ENCODE measurements at regions not wholly inside any gene's neighbourhood (a gene's known extent, or its start where the extent isn't known, plus 50 kb on each side); places are given as distances from the start of the nearest gene placed in this dataset.

- no peak for DNase-seq (ENCODE audit: low read depth)
These were observed 161.9 kb downstream of the CAPZA3 start for GRCh38 chr12:18899678-18900317.

GRCh38 chr12:18905134-18905533 lies 167.2 kb downstream of the CAPZA3 start:
- DNase-seq (ENCODE audit: low read depth), result no peak

GRCh38 chr12:18906395-18906794 lies 168.5 kb downstream of the CAPZA3 start:
- no peak for DNase-seq (ENCODE audit: low read depth)

DNA sequence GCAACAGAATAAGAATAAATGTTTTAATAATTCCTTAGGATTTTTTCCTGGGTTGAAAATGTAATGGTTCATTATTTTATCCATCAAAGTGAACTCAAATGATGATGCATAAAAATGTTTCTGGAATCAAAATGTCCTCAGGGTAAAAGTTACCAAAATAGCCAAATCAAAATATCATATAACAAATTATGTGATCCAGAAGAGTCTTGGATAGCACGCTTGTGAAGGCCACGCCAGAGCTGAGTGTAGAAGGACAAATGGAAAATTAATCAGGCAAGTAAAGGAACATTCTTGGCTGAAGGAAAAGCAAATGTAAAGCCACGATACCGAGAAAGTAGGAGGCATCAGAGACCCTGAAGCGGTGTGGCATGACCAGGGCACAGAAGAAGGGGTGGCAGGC lies 169.2 kb downstream of the CAPZA3 start:
- DNase-seq (ENCODE audit: low read depth), result no peak

GRCh38 chr12:18907728-18908127 lies 169.8 kb downstream of the CAPZA3 start:
- DNase-seq (ENCODE audit: low read depth), result no peak

GRCh38 chr12:18908191-18908590 lies 170.3 kb downstream of the CAPZA3 start:
- no peak for DNase-seq (ENCODE audit: low read depth)

DNA sequence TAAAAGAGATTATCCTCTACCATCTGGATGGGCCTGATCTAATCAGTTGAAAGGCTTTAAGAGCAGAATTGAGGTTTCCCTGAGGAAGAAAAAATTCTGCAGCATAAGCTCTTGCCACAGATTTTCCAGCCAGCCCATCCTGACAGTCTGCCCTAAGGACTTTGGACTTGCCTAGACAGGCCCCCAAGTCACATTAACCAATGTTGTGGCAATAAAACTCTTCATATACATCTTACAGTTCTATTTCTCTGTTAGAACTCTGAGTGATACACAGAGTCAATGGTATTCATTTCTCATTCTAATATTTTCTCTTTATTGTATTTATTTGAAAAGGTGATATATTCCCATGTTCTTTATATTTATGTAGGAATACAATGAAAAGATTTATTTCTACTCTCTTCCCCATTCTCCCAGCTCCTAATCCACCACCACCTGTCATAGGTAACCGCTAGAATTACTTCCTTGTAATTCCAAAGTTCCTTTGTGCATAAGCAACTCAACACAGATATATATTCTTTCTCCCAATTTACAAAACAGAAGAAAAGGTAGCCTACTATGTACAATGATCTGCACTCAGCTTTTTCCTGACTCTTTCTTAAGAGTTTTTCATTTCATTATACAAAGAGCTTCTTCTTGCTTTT lies 182.1 kb downstream of the CAPZA3 start:
- no peak for DNase-seq (ENCODE audit: low read depth)

GRCh38 chr12:18922851-18923250 lies 184.9 kb downstream of the CAPZA3 start:
- DNase-seq (ENCODE audit: low read depth), result no peak

DNA sequence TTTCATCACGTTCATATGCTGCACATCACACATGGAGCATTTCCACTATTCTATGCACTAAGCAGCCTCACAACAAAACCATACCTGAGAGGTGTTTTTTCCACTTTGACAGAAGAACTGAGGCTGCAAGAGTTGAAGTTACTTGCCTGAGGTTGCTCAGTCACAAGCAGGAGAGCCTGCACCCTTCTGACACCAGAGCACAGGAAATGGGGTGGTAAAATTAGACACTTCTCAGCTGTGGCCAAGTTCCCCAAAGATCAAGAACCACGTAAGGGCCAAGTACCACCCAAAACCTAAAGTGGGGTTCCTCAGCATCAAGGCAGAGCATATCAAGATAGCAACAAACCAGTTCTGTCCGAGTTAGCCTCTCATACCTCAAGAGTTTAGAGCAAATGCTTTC lies 185.8 kb downstream of the CAPZA3 start:
- DNase-seq (ENCODE audit: low read depth), result no peak

GRCh38 chr12:18926188-18926587 lies 188.3 kb downstream of the CAPZA3 start:
- no peak for DNase-seq (ENCODE audit: low read depth)

DNA sequence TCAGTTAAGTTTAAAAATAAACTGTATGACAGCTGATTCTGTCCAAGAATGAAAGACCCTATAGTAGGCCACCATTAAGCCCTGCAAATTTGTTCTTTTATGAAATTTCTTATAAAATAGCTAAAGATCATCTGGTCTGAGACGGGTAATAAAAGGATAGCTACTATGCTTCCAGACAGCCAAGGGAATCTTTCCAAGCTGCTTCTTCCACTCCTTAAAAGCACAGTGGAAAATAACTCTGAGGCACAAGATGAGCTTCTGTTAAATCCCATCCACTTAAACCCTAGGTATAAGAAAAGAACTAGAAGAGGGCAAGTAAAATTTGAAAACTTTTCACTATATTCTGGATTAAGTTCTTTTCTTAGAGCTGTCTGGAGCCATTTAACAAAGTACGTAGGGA lies 194.3 kb downstream of the CAPZA3 start:
- DNase-seq (ENCODE audit: low read depth), result no peak

DNA sequence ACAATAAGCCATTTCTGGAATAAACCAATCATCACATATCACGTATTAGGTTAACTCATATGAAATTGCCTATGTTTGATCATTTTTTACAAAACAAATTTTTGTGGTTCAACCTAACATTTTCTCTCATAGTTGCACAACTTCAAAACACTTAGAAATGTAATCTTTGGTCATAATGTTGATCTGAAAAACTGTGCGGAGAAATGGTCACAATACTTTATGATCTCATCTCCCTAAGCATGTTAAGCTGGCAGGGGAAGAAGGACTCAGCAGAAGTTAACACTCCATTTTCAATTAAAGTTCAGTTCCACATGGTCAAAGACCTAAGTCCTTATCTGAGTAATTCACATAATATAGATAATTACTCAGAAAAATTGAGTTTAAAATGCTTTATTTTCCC lies 194.8 kb downstream of the CAPZA3 start:
- no peak for DNase-seq (ENCODE audit: low read depth)

- no peak for DNase-seq (ENCODE audit: low read depth)
These were observed 194.1 kb upstream of the PLEKHA5 start for GRCh38 chr12:18935371-18935965.

GRCh38 chr12:18939051-18939450 lies 190.5 kb upstream of the PLEKHA5 start:
- DNase-seq (ENCODE audit: low read depth), result no peak

DNA sequence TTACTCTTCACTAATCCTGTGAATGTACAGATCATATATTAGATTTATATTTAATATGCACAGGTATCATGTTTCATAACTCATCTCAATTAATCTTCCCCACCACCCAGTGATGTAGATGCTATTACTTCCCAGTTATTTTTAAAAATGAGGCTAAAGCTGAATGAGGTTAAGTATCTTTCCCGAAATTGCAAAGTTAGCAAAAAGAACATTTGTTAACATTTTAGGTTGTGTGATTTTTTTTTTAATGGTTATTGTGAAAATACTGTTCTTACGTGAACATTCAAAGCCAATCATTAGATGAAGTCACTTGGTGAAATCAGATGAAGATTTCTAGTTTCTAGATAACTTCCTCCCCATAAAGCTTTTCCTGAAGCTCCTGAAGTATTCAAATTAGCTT lies 186.9 kb upstream of the PLEKHA5 start:
- DNase-seq (ENCODE audit: low read depth), result no peak

GRCh38 chr12:18943200-18943599 lies 186.3 kb upstream of the PLEKHA5 start:
- no peak for DNase-seq (ENCODE audit: low read depth)

DNA sequence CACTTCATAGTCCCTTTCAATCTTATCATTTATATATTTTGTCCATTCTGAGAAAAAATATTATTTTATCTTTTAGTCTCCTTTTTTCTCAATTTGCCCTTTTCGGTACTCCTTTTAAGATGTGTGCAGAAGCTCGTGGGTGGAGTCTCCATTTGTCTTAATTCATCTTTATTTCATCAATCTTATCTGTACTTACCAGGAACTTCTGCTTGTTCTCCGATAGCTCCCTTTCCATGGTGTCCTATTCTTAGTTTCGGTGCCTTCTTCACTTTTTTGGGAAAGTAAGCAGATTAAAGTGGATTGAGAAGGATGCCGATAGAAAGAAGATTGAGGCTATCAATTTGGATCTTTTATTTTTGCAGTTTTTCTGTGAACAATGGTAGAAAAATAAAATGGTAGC lies 183.4 kb upstream of the PLEKHA5 start:
- no peak for DNase-seq (ENCODE audit: low read depth)

DNA sequence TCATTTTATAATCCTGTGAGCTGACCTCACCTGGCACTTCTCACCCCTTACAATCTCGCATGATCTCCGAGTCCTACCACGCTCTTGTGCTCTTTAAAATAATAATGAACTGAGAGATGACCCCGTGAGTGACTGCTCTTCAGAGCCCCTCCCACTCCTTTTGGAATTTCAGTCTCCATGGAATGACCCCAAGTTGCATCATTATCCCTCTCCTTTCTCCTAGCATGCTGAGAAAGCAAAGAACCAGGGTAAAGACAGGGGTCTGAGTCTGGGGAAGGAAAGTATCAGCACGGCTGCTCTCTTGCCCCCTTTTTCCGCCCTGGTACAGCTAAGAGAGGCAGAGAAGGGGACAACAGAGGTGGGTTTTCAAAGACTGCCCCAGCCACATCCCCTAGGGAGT lies 178.3 kb upstream of the PLEKHA5 start:
- DNase-seq (ENCODE audit: low read depth), result no peak

GRCh38 chr12:18953505-18953904 lies 176.0 kb upstream of the PLEKHA5 start:
- DNase-seq (ENCODE audit: low read depth), result no peak

- no peak for DNase-seq (ENCODE audit: low read depth)
These were observed 173.9 kb upstream of the PLEKHA5 start for GRCh38 chr12:18955594-18955993.

- DNase-seq (ENCODE audit: low read depth), result no peak
These were observed 164.3 kb upstream of the PLEKHA5 start for GRCh38 chr12:18965203-18965602.

- DNase-seq (ENCODE audit: low read depth), result no peak
These were observed 162.6 kb upstream of the PLEKHA5 start for GRCh38 chr12:18966954-18967353.

DNA sequence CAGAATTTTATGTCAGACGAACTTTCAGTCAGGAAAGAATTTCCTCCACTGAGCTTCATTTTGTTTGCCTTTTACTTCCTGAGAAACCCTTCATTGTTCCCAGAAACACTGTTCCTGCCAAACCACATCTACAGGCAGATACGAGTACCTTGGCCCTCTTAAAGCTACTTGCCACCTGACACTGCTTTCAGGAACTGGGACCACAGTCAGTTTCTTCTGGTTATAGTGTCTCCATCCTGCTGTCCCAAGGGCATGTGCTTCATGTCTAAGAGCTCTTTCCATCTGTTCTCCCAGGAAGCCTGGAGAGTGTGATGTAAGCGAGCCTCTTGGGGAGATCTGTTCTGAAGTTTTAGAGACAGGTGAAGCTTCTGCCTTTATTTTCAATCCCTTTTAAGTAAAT lies 161.7 kb upstream of the PLEKHA5 start:
- no peak for DNase-seq (ENCODE audit: low read depth)

GRCh38 chr12:18969512-18969911 lies 160.0 kb upstream of the PLEKHA5 start:
- DNase-seq (ENCODE audit: low read depth), result no peak

Data from CMK (cell line).